Mucosa of descending colon (tissue), 3 donors: ENCODE measurements at regions not wholly inside any gene's neighbourhood (a gene's known extent, or its start where the extent isn't known, plus 50 kb on each side); places are given as distances from the start of the nearest gene placed in this dataset.

Experiments
- ATAC-seq: fragments of 200-7000 bp; cut with Tn5 transposase; one replicate; pipeline ENCODE4 v1.9.1; 2020; ENCODE audit warnings: mild to moderate bottlenecking, moderate library complexity
- DNase-seq, 3 donors: peaks; one replicate each; pipeline ENCODE4 v3.0.0-alpha.2; 2020
- H3K36me3 ChIP-seq: fragments of 200-600 bp; one replicate; pipeline ENCODE4 v1.8.0; 2021; ENCODE audit warnings: low read depth, mild to moderate bottlenecking
- H3K4me1 ChIP-seq: fragments of 200-600 bp; one replicate; pipeline ENCODE4 v1.8.0; 2021; ENCODE audit warnings: low read depth, mild to moderate bottlenecking
- H3K4me3 ChIP-seq: fragments of 200-600 bp; one replicate; pipeline ENCODE4 v1.8.0; 2021; ENCODE audit warnings: mild to moderate bottlenecking
- H3K9me3 ChIP-seq: fragments of 200-600 bp; one replicate; pipeline ENCODE4 v1.8.0; 2021; ENCODE audit warnings: mild to moderate bottlenecking
- CTCF ChIP-seq: fragments of 200-600 bp; IDR thresholded peaks from one replicate; pipeline ENCODE4 v1.8.0; 2022; ENCODE audit warnings: antibody characterized with exemption, mild to moderate bottlenecking
- intact Hi-C, 2 donors: fragments of 100-400 bp; cut with DNase I in 1 of 2; cut with micrococcal nuclease in 1 of 2; formaldehyde crosslinking; loops; one replicate each; pipeline versions ENCODE4 v1.11.0 to v1.11.1; 2022; cut with DNase I, micrococcal nuclease
- donor health status: DM: no; HTN: no; CAD: no; lungs with moderate emphysema.
- donor health status: DM: no; HTN: no; CAD: no.
- donor health status: DM: no; HTN: yes; CAD: no.

GRCh38 chr16:35730251-35730650 is 2270.8 kb downstream of the TP53TG3F start:
- no peak for TF ChIP-seq CTCF
- ATAC-seq, result no peak
- DNase-seq, result no peak
- Histone ChIP-seq H3K9me3 (peaks cover 94% of the 10 kb centered on the region), H3K4me1 (no peaks in the 10 kb centered on the region), H3K36me3 (no peaks in the 10 kb centered on the region), H3K4me3 (no peak overlapping the region)
- intact Hi-C loops, result no loop called here

- Histone ChIP-seq H3K36me3 (no peaks in the 10 kb centered on the region), H3K4me1 (no peaks in the 10 kb centered on the region), H3K4me3 (no peak overlapping the region), H3K9me3 (peaks cover 91% of the 10 kb centered on the region)
- intact Hi-C loops, result no loop called here
- no peak for TF ChIP-seq CTCF
- ATAC-seq, result no peak
- no peak for DNase-seq
Observed at GRCh38 chr16:35731341-35732040, 2272.1 kb downstream of the TP53TG3F start.

- TF ChIP-seq CTCF, result no peak
- Histone ChIP-seq H3K4me1 (no peaks in the 10 kb centered on the region), H3K9me3 (peaks cover 89% of the 10 kb centered on the region), H3K36me3 (no peaks in the 10 kb centered on the region), H3K4me3 (no peak overlapping the region)
- intact Hi-C loops, result no loop called here
- DNase-seq, result no peak
- ATAC-seq, result no peak
Observed at GRCh38 chr16:35732046-35732810, 2272.8 kb downstream of the TP53TG3F start.

GRCh38 chr16:35733278-35733965 is 2274.0 kb downstream of the TP53TG3F start:
- no peak for TF ChIP-seq CTCF
- H3K4me3 ChIP-seq, result no peak overlapping the region
- no peaks in the 10 kb centered on the region for H3K4me1 ChIP-seq
- intact Hi-C loops, result no loop called here
- DNase-seq (no peak), ATAC-seq (no peak)
- H3K9me3 ChIP-seq, result peaks cover 82% of the 10 kb centered on the region
- no peaks in the 10 kb centered on the region for H3K36me3 ChIP-seq

GRCh38 chr16:35733971-35734702 is 2274.7 kb downstream of the TP53TG3F start:
- intact Hi-C loops, result no loop called here
- no peak for ATAC-seq
- no peak overlapping the region for H3K4me3 ChIP-seq
- DNase-seq, result no peak
- H3K9me3 ChIP-seq, result peaks cover 80% of the 10 kb centered on the region
- no peaks in the 10 kb centered on the region for H3K4me1 ChIP-seq
- TF ChIP-seq CTCF, result no peak
- no peaks in the 10 kb centered on the region for H3K36me3 ChIP-seq
